GM19467 (cell line): ENCODE measurements at regions not wholly inside any gene's neighbourhood (a gene's known extent, or its start where the extent isn't known, plus 50 kb on each side); places are given as distances from the start of the nearest gene placed in this dataset.

Experiments used
- ATAC-seq: cut with Tn5 transposase; IDR thresholded peaks from one replicate; pipeline ENCODE4 v1.9.1; 2021; ENCODE audit warnings: mild to moderate bottlenecking, moderate library complexity; ENCODE audit not compliant: unreplicated experiment

DNA sequence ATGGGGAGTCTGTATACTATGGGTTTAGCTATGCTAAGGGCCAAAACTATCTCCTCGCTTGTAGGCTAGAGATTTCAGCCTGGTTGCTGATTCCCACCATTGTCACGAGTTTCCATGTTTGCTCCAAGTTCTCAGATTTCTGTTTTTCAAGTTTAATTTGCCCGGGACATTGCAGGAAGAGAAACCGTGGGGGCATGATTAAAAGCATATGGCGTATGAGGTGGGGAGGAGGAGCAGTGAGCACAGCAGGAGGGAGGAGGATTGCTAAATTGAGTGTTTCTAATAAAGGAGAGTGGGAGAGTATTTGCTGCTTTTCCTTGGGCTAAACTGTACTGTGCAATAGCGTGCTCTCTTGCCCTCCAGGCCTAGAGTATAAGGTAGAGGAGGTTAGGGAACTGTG lies 558.4 kb downstream of the METTL15 start:
- ATAC-seq: no peak

DNA sequence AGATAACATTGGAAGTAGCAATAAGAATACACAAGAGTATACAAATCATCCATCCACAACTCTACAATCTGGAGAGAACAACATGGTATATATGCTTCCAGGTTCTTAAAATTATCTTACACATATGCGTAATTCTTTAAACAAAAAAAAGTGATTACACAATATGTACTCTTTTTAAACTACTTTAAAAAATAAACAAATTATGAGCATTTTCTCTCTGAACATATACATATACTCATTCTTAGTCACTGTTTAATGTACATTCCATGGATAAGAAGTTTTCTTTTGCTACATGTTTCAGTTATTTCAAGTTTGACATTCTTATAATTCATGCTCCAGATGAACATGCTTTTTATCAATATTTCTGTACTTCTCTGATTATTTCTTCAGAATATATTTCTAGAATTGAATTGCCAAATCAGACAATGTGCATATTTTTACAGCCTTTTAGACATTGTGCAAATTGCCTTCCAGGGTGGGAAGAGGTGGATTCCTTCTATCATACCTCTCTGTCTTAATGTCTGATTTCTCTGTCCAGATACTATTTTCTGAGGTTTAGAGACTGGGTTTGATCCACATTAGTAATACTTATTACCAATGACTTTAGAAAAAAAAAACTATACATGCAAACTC lies 551.6 kb downstream of the METTL15 start:
- ATAC-seq: no peak

DNA sequence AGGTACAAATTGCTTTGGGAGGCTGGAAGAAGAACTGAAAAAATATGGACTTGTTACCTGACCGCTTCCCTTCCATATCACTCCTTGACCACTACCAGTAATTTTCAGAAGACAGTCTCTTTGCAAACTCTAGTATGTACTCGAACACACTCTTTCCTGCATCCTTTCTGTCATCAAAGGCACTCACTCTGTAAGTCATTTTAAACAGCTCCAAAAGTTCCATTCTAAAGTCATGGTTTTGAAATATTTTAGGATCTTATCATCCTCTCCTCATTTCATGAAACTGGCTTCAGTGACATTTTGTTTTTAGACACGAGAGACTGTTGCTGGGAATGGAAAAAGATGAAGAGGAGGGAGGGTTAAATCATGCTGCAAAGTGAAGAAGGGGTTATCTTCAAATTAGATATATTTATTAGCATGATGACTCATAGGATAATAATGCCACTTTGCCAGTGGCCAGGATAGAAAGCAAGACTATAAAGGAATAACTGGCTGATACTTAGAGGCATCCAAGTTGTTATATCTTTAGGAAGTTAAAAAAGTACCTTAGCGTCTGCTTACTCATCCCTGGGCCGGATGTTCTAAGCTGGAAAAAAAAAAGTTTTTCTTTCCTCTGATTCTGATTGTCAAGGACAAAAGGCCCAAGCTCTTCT lies 549.3 kb downstream of the METTL15 start:
- no peak for ATAC-seq

DNA sequence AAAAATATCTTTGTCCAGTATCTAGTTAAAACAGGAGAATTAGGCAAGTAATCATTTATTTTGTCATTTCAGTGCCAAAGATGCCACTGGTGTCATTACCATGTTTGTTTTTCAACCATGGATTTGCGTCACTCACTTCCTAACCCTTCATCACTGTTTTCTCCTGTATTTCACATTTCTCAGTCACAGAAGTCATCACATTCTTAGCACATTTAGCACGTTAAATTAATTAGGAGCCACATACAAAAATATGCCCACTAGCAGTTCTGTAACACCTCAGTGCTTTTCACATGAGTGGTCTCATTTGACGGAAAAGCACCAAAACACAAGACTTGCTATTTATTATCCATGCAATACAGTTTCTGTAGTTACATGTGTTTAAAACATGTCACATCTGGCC lies 546.0 kb downstream of the METTL15 start:
- ATAC-seq: no peak

DNA sequence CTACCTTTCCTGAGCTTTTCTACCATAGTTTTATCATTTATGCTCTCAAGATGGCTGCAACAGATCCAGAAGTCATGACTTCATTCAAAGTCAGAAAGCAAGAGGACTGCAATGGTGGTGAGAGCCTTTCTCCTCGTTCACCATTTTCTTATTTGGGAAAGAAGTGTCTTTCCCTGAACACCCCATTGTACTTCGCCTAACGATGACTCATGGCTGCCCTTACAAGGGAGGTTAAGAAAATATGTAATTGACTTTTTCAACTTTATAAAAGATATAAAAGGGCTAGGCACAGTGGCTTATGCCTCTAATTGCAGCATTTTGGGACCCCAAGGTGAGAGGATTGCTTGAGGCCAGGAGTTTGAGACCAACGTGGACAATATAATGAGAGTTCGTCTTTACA lies 541.7 kb downstream of the METTL15 start:
- no peak for ATAC-seq

DNA sequence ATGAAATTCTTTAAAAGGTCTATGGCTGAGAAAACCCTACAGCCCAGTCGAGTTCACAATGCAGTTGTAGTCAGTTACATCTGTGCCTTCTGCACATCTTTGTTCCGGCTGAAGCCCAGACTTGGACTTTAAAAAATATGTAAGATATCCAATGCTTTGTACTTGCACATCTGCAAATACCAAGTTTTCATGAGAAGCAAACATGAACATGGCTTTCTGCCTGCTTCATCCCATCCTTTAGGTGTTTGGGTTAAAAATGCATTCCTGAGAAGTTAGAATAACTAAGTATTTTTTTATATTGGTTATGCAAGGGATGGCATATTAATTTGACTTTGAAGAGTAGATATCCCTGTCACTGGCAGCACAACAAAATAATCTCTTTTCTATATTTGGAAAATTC lies 528.4 kb downstream of the METTL15 start:
- ATAC-seq: no peak

DNA sequence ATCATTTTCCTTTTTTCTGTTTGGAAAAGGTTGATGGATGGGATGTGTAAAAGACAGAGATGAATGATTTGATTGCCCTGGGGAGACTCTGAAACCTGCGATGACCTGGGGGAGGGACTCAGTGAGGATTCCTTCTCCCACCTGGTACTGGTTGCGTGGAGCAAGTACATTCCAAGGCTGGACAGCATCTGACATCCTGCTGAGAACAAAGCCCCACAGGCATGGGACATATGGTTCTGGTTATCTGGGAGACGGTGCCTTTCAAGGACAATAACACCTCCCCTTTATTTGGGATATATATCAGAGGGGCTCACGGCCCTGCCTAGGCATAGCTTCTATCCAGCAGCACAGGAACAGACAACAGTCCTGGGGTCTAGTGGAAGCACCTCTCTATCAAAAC lies 527.8 kb downstream of the METTL15 start:
- ATAC-seq: no peak

DNA sequence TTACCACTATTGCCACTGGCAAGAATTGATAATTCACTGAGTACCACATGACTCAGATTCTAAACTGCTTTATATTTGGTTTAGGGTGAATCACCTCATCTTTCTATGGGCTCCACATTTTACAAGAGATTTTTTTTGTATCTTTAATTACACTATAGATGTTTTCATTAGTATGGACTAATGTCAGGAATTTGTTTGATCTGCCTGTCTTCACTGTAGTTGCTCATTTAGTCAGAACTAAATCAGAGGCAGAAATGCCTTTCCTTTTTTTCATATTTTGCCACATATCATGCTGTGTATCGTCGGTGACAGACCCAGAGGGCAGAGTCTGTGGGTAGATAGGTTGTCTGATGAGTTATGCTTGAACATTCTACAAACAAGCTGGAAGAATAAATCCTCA lies 524.1 kb downstream of the METTL15 start:
- ATAC-seq: no peak

DNA sequence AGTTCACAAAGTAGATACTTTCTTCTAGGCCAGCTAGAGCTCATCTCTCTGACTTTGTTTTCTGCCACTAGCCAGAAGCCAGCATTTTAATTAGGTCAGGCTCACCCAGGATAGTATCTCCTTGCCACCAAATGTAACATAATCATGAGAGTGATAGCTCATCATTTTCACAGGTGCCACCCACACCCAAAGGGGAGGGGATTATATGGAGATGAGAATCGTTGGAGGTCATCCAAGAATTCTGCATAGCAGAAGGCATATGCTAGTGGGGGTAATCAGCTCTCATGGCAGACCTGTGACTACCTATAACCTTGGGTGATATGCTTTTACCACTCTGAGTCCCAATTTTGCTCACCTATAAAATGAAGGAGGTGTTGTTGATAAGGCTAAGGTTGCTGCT lies 523.0 kb downstream of the METTL15 start:
- ATAC-seq: no peak

DNA sequence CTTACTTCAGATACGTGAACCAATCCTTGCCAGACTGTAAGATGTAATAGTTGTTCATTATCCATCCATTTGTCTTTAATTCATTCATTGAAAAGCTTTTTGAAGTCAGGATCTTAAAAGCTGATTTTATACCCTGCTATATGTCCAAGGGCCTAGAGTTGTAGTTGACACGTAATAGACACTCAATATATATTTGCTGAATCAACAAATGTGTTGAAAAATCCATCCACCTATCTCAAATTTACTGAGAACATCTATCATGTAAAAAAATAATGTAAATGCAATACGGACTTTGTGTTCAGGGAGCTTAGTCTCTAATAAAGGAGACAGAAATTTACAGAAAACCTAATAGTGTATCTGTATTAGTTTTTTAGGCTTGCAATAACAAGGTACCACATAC lies 521.0 kb downstream of the METTL15 start:
- no peak for ATAC-seq

DNA sequence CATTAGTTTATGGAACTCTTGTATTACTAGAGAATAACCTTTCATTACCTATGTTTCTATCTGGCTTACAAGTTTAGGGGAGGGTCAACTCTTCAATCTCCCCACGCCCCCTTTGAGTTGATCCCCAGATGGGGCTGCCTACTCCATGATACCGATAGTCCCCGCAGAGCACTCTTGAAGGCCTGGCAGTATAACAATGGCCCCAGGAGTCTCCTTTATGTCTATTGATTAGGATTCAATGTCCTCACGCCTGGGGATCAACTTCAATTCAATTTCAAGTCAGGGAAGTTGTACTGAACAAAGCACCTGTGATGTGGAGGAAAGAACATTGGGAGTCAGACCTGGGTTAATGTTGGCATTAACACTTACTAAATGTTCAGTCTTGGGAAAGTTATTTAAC lies 520.2 kb downstream of the METTL15 start:
- no peak for ATAC-seq

DNA sequence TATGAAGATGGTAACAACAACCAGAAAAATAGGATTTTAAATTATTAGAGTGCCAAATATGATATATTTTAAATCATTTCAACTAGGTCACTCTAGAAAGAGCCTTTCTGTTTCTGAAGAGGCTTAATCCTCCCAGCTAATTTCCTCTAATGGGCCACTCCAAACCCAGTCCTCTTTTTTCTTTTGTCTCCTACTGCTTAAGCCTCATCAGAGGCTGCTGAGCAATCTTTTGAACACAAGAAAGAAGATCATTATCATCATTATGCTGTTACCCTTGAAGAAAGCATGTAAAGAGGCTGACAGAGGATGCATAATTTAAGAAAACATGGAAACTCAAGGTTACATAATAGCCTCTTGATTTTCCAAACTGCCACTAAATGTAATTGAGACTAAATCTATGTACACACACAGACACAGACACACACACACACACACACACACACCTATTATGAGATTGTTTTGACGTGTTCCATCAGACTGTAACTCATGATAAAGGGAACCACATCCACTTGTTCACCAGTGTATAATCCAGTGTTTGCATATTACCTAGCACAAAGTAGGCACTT lies 519.6 kb downstream of the METTL15 start:
- no peak for ATAC-seq

DNA sequence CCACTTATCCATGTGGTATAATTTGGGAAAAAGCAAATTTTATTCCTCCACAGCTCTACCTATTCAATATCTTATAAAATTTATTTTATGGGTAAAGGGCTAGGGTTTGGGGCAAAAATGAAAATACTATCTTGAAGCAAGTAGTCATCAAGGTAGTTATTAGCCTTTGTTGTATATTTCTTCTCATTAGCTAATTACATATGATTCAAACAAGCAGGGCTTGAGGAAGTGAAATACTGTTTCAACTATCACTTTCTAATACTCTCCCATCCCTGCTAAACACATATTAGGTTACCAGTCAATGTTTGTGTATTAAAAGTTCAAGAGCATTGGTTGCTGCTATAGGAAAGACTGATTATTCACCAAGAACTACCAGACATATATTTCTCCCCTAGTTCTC lies 517.3 kb downstream of the METTL15 start:
- no peak for ATAC-seq

DNA sequence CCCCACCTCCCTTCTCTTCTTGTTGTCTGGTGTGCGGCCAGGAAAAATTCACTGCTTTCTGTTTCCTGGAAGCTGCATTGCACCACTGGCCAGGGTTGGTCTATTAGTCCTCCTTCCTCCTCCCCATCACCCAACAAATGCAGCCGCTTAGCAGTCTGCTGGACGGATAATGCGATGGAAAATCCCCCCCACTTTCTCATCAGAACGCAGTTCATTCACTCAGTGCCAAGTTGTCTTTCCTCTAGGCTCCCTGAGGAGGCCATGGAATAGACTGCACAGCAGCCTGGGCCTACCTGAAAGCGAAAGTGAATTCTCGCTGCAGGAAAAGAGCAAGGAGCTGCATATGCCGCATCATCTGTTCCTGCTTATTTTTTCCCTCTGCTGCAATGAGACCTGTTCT lies 513.6 kb downstream of the METTL15 start:
- no peak for ATAC-seq

DNA sequence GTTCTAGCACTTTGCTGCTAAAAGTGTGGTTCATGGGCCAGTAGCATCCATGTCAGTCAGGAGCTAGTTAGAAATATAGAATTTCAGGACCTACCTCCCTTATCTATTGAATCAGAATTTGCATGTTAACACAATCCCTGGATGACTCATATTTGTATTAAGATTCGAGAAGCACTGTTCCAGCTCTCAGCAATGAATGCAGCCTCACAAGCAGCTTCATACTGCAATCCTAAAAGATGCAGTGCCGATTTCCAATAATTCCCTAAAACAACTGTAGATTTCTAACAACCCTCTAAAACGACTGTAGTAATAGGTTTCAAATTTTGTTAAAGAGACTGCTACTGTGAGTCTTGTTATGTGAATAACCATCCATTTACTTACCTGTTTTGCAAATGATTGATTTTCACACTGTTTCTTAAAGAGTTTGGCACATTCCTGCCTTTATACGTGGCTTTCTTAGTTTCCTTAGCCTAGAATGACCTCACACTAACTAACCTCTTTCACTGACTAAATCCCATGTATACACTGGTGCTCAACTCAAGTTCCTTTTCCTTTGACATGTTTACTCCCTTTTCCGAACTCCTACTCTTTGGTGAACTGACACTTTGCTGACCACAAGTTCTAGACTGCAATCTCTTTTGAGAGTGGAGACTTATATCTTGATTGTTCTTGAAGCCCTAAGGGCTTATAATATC lies 511.8 kb downstream of the METTL15 start:
- no peak for ATAC-seq

DNA sequence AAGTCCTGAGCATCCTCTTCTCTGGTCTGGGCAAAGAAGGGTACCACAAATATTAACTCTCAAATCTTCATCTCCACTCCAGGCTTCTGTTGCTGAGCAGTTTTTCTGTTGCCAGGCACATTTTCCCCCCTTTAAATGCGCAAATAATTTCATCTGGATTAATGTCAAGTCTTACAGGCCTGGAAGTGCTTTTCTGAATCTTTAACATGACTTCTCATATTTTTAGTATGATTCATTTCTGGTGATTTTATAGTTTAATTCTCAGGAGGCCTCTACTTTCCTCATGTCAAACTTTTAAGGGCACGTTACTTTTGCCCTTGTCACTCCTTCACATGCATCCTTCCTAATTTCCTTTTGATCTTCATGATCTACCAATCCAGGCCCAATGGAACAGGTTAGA lies 510.2 kb downstream of the METTL15 start:
- no peak for ATAC-seq

DNA sequence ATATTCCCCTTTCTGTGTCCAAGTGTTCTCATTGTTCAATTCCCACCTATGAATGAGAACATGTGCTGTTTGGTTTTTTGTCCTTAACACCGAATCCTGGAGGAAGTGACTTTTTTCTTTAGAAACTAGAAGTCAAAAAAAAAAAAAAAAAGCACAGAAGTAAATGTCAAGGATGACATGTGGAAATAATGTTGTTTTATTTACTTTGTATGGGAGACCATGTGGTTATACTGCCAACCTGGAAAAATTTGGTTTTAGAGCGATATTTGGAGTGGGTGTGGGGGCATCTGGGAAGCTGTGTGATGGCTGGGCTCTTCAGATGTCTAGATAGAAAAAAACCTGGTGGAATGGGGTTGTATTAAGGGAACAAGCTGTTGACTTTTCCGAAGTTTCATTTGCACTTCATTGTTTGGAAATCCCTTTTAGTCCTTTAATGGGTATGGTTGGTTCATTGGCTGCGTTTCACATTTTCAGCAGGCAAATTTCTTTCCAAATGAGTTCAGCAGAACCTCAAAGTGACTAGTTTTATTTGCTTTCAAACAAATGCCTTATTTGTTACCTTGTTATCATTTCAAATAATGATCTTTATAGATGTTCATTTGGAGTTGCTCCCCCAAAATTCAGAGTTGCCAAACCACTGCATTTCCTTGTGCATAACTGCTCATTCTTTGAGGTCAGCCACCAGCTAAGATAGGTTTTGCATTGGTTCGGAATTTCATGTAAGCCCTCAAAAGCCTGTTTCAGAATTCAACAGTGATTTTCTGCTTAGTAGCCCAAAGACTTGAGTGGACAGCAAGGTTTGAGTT lies 508.2 kb downstream of the METTL15 start:
- no peak for ATAC-seq

DNA sequence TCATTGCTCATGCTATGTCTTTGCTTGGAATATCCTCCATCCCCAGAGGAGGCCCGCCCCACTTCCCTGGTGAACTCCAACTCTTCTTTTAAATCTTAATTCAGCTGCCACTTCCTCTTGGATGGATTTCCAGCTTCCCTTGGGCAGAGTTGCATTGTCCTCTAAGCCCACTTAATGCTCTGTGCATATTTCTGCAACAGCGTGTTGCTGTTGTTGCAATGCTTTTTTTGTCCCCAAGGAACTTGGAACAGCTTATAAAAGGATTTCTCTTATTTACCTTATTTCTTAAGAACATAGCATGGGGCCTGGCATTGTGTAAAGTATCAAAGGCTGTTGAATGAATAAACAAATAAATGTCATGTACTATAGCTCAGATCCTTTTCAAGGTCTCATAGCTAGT lies 507.4 kb downstream of the METTL15 start:
- no peak for ATAC-seq

DNA sequence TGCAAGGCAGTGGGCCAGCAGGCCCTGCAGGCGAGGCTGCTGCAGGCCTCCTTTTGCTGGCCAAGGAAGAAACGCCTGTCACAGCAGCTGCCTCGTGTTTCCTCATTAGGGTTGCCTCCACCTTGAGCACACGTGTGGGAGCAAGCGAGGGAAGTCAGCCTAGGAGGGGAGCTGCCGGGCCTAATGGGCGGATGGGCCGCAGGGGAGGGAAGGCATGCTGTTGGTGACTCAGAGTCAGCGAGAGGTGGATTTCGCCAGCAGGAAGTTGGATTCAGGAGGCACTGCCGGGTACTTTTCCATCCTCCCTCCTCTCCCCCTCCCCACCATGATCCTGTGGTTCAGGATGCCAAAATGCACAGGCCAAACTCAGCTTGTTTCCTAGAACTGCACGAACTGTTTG lies 498.7 kb downstream of the METTL15 start:
- ATAC-seq: no peak

DNA sequence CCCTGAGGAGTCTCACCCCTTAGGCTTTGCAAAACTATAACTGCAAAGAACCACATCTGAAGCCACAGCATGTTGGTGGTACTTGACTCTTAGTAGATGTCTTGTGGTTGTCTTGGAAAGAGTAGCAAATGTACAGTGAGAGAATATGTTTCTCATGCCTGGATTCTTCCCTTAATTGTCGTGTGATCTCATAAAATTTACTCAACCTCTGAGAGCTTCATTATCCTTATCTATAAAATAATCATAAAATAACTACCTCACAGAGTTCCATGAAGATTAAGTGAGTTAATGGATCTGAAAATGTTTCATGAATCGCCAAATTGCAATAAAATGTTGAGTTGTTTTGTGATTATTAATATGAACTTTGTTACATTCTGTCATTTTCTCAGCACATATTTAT lies 491.5 kb downstream of the METTL15 start:
- no peak for ATAC-seq

DNA sequence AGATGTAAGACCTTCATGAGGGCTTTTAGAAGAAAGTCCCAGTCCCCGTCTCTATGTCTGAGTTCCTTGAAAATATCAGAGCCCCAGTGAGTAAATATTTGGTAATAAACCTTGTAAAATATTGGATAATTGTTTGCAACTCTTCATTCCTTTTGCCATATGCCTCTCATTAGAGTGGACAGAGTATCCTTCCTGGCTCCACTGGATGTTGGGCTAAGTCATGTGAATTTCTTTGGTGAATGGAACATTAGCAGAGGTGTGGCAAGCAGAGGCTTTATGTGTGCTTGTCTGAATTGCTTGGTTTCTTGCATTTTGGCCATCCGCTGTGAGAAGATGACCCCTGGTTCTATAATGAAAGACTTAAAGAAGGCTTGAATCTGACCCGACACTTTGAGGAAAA lies 490.3 kb downstream of the METTL15 start:
- ATAC-seq: no peak
